LNCAP (cell line): ENCODE measurements at regions not wholly inside any gene's neighbourhood (a gene's known extent, or its start where the extent isn't known, plus 50 kb on each side); places are given as distances from the start of the nearest gene placed in this dataset.

Source experiments
- CTCF ChIP-seq: fragments of 450-650 bp; IDR thresholded peaks from 2 replicates; pipeline ENCODE4 v1.5.1; 2017; ENCODE audit warnings: mild to moderate bottlenecking

- TF ChIP-seq CTCF, result no peak
Measured at GRCh38 chr4:43680421-43680820, 768.2 kb downstream of the KCTD8 start.

- TF ChIP-seq CTCF, result no peak
Measured at GRCh38 chr4:43682551-43682950, 766.1 kb downstream of the KCTD8 start.

GRCh38 chr4:43690116-43690515 lies 758.5 kb downstream of the KCTD8 start:
- TF ChIP-seq CTCF, result no peak

DNA sequence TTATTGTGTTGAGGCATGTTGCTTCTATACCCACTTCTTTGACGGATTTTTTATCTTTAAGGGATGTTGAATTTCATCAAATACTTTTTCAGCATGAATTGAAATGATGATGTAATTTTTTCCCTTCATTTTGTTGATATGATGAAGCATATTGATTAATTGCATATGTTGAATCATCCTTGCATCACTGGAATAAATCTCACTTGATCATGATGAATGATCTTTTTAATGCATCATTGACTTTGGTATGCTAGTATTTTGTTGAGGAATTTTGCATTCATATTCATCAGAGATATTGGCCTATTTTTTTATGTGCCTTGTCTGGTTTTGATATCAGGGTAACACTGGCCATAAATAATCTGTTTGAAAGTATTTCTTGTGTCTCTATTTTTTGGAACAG lies 754.7 kb downstream of the KCTD8 start:
- TF ChIP-seq CTCF, result no peak

DNA sequence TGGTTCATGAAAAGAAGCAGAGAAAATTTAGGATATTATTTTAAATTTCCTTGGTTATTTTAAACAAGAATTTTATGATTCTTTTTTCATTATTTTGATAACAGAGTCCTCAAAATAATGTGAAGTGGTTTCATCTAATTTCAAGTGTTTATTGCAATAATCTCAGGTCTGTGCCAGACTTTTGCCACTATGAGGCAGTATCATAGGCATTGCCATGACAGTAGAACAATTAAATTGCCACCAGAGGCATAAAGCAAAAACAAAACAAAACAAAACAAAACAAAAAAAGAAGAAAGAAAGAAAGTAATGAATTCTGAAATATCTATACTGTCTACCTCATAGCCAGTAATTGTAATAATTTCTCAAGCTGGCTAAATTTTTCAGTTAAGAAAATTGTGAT lies 739.2 kb downstream of the KCTD8 start:
- peak; percentile 14; the same call in 1 of the 2 replicates for TF ChIP-seq CTCF

DNA sequence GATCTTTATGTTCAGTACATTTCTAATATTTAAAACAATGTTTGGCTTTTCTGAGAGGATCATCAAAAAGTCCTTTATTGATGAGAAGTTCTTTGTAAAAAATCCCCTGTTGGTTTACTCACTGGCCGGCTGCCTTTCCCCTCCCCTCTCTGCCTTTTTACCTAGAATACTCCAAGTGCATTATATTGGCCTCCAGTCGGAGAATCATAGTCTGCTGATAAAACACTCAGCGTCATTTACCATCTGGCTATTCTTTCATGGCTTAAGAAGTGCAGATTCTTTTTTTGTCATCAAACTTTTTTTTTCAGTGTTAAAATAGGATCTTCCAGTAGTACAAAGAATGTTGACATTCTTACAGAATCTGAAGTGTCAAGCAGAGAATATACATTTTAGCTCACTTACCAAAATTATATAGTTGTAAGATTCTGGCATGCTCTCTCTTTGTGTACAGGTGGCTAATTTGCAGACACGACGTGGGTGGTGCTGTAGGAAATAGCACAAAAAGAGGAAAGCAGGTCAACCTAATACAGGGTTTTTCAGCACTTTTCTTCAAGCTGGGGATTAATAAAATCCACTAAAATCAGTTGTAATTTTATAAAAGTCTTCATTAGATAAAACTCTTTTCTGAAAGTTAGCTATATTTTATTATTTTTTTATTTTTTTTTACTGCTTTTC lies 731.8 kb downstream of the KCTD8 start:
- TF ChIP-seq CTCF, result no peak

GRCh38 chr4:43718369-43718768 lies 730.2 kb downstream of the KCTD8 start:
- no peak for TF ChIP-seq CTCF

DNA sequence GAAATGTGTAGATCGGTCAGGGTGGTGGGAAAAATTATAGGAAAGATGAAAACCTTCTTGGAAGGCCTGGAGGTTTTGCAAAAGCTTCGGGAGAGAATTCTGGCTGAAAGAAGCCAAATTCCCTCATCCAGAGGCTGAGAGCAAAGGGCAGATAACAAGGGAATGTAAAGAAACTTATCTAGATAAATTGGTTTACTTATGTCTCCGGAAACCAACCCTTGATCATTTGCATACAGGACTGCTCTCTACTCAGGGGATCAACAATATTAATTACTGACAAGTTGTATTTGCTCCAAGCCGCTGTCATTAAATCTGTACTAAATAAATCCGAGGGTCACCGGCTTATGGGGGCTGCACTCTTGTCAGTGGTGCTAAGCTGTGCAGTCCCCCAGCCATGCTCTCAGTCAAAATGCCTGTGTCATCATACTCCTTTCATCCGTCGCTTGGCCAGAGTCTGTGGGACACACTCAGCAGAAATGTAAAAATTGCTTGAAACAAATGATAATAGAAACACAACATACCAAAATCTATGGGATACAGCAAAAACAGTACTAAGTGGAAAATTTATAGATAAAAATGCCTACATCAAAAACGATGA lies 715.7 kb downstream of the KCTD8 start:
- TF ChIP-seq CTCF, result no peak
